Stomach smooth muscle (tissue), 2 donors: ENCODE measurements at regions not wholly inside any gene's neighbourhood (a gene's known extent, or its start where the extent isn't known, plus 50 kb on each side); places are given as distances from the start of the nearest gene placed in this dataset.

Experiments
- H3K27ac ChIP-seq: one replicate; pipeline ENCODE4 v1.7.0; 2013; ENCODE audit warnings: mild to moderate bottlenecking, low read length, inconsistent platforms
- H3K27me3 ChIP-seq, 2 donors: one replicate each; pipeline ENCODE4 v1.7.0; 2013; ENCODE audit warnings: low read length in 2 of 2; ENCODE audit not compliant: insufficient read depth in 2 of 2, control insufficient read depth in 1 of 2
- H3K36me3 ChIP-seq, 2 donors: one replicate each; pipeline ENCODE4 v1.7.0; 2013; ENCODE audit warnings: low read length in 2 of 2; ENCODE audit not compliant: control insufficient read depth in 2 of 2, insufficient read depth in 2 of 2
- H3K4me1 ChIP-seq: one replicate; pipeline ENCODE4 v1.7.0; 2013; ENCODE audit warnings: low read length; ENCODE audit not compliant: control insufficient read depth, insufficient read depth
- H3K4me3 ChIP-seq, 2 donors: one replicate each; pipeline ENCODE4 v1.7.0; 2013; ENCODE audit warnings: low read length in 2 of 2
- H3K9ac ChIP-seq, 2 donors: one replicate each; pipeline ENCODE4 v1.7.0; 2013; ENCODE audit warnings: low read length in 2 of 2, mild to moderate bottlenecking in 1 of 2
- H3K9me3 ChIP-seq, 2 donors: one replicate each; pipeline ENCODE4 v1.7.0; 2013; ENCODE audit warnings: low read length in 2 of 2; ENCODE audit not compliant: control insufficient read depth in 2 of 2
- donor health status: healthy.
- donor health status: Pancreatic carcinoma.

DNA sequence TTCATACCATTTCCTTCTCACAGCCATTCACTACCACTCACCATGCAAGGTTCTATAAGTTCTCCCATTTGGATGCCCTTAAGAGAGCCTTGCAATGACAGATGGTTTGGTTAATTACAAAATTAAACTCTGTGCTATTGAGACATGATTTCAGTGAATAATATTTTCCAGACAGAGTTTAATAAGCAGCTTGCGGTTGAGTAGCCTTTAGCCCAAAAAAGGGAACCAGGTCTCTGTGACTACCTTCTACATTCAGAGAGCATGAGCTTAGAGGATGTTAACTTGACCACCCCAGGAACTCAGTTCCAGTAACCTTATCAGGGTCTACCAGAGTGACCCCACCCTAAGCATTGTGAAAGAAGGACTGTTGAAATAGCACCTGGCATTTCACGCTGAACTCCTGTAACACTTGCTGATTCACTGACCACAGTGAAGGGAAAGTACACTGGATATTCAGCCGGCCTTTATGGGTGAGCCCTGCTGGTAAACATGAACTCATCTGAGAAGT lies 1173.1 kb upstream of the ZEB2 start:
- no peaks in the 10 kb centered on the region for H3K4me1 ChIP-seq
- H3K9ac ChIP-seq, result no peak overlapping the region
- H3K4me3 ChIP-seq, result no peak overlapping the region
- no peaks in the 10 kb centered on the region for H3K36me3 ChIP-seq
- H3K27ac ChIP-seq, result no peak overlapping the region
- H3K9me3 ChIP-seq, result no peaks in the 10 kb centered on the region
- H3K27me3 ChIP-seq, result no peaks in the 10 kb centered on the region

DNA sequence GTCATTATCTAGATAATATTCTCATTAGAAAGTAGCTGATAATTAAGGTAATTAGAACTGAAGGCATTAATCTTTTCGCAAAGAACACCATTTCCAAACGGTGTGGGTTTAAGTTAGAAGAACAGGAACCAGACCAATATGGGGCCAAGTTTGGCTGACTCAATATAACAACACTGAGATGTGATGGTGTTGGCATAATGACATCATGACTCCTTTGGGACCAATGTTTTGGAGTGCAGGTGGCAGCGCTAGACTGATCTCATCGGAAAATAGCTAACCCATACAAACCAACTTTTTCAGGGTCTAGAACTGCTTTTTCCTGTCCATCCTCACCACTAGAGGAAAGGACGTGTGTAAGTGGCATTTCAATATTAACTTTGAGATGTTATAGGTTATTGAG lies 1171.7 kb upstream of the ZEB2 start:
- Histone ChIP-seq H3K9me3 (no peaks in the 10 kb centered on the region), H3K4me3 (no peak overlapping the region), H3K27me3 (no peaks in the 10 kb centered on the region), H3K27ac (no peak overlapping the region), H3K4me1 (no peaks in the 10 kb centered on the region), H3K9ac (no peak overlapping the region), H3K36me3 (no peaks in the 10 kb centered on the region)

DNA sequence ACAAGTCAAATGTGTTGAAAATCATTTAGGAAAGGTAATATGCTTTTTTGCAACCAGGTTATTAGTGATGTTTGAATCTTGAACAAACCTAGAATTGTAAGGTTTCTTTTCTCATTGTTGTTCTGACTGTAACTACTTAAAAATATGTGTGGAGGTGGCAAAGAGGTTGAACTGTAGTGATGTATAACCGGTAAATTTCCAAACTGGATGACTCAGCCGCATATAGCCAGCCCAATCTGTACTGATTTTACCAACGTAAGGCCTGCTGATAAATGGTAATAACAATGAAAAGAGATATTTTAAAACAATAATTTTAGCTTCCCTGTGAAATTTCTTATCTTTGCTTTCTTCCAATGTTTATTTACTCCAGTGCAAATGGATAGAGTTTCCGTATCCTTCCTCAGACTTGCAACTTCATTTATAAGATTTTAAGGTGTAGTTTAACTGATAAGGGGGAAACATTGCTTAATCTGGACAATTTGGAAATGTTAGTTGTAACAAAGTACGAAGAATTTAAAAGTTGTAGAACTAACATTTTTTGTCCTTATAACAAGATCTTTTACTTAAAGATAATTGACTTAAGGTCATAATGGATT lies 1170.4 kb upstream of the ZEB2 start:
- no peaks in the 10 kb centered on the region for H3K36me3 ChIP-seq
- no peak overlapping the region for H3K27ac ChIP-seq
- H3K9ac ChIP-seq, result no peak overlapping the region
- H3K4me1 ChIP-seq, result no peaks in the 10 kb centered on the region
- no peaks in the 10 kb centered on the region for H3K9me3 ChIP-seq
- H3K27me3 ChIP-seq, result no peaks in the 10 kb centered on the region
- H3K4me3 ChIP-seq, result no peak overlapping the region

DNA sequence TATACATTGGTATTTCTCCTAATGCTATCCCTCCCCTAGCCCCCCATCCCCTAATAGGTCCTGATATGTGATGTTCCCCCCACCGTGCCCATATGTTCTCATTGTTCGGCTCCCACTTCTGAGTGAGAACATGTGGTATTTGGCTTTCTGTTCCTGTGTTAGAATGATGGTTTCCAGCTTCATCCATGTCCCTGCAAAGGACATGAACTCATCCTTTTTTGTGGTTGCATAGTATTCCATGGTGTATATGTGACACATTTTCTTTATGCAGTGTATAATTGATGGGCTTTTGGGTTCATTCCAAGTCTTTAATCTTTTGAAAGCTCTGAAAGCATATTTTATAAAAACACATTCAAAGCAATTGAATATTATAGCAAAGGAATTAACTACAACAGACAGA lies 1169.4 kb upstream of the ZEB2 start:
- Histone ChIP-seq H3K27me3 (no peaks in the 10 kb centered on the region), H3K27ac (no peak overlapping the region), H3K4me1 (no peaks in the 10 kb centered on the region), H3K4me3 (no peak overlapping the region), H3K9me3 (no peaks in the 10 kb centered on the region), H3K9ac (no peak overlapping the region), H3K36me3 (no peaks in the 10 kb centered on the region)

DNA sequence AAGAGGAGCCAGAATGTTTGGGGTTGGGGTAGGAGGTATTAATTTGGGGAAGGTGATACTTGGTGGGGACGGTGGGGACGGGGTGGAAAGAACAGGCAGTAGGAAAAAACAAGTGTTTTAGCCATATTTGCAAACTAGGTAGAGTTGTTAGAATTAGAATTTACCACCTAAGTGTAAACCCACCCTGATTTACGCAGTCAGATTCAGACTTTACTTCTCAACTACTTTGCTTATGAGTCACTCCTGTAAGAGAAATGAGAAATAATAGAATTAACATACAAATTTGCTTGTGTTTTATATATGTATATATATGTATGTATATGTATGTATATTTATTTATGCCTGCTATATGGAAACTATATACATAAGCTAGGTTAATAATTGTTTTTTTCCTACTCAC lies 1168.2 kb upstream of the ZEB2 start:
- Histone ChIP-seq H3K9me3 (no peaks in the 10 kb centered on the region), H3K4me3 (no peak overlapping the region), H3K36me3 (no peaks in the 10 kb centered on the region), H3K27me3 (no peaks in the 10 kb centered on the region), H3K4me1 (no peaks in the 10 kb centered on the region), H3K9ac (no peak overlapping the region), H3K27ac (no peak overlapping the region)

DNA sequence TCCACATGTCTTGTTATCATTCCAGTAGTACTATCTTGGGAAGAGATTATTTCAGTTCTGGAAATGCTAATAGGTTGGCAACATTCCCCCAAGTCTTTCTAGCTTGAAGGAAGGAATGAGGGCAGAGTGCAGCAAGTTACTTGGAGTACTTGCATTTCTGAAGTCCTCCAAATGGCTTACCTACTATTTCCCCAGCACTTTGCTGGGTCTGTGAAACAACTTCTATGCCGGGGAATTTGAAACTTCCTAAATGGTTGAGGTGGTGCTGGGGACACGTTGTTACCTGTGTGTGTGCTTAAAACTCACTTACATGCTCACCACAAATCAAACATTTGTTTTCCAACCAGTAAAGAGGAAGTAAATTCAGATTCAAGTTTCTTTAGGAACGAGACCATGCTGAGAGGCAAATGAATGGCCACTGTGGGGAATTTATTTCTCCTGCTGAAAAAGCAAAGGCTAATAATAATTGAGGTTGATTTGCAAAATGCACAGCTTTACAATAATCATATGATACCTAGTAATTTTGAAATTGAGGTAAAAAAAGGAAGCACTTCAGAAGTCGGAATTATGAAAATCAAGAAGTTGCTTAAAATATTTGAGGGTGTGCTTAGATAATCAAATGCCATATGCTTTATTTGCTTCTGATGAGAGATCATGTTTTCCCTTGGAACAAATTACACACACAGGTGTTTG lies 1167.7 kb upstream of the ZEB2 start:
- Histone ChIP-seq H3K9ac (no peak overlapping the region), H3K27me3 (no peaks in the 10 kb centered on the region), H3K4me1 (no peaks in the 10 kb centered on the region), H3K9me3 (no peaks in the 10 kb centered on the region), H3K36me3 (no peaks in the 10 kb centered on the region), H3K4me3 (no peak overlapping the region), H3K27ac (no peak overlapping the region)

DNA sequence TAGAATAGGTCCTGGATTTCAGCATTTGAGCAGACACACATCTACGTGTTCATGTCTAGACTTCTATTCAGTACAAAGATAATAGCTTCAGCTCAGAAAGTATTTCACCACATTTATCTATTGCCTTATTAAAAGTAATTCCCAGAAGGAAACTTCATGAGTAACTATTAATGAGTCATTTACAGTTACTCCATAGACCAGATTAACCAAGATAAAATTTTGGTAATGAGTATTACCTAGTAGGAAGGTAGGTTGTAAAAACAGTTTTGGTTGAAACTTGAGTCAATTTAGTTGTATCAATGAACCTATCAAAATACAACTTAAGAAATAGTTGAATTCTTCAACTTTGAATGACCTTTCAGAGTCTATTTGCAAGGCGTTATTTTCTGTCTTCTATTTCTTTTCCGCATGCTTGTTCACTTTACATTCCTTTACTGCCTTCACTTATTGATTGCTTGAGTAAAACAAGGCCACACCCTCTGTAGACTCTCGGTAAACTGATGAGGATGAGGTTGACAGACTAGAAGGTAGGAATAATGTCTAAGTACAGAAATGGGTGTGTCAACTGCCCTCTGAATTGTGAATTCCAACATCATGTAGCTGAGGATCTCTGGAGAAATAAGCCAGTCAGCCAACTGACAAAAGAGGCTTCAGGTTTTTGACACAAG lies 1165.6 kb upstream of the ZEB2 start:
- Histone ChIP-seq H3K27ac (no peak overlapping the region), H3K27me3 (no peaks in the 10 kb centered on the region), H3K36me3 (no peaks in the 10 kb centered on the region), H3K4me3 (no peak overlapping the region), H3K4me1 (no peaks in the 10 kb centered on the region), H3K9me3 (no peaks in the 10 kb centered on the region), H3K9ac (no peak overlapping the region)

DNA sequence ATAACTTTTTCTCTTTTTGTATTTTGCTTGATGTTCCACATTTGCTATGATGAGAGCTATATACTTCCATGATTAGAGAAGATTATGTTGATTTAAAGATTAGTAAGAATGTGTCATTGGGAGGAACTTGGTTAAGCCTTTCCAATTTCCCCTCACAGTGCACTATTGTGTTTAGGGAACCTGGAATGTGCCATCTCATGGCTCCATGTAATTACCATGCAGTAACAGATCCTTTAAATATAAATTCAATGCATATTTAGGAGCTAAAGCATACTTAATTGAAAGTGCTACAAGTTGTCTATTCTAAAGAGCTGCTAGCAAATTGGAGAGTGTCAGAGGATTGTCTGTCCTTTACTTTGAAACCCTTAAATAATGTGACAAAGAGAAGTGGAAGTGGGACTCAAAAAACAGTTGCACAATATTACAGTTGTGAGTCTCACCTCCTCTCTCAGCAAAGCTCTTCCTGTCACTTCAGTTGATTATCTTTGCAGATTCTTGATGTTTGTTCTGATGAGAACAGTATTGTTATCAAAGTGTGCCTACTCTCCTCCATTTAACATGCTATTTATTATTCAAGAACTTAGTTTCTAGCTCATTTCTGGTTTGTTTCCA lies 1162.7 kb upstream of the ZEB2 start:
- Histone ChIP-seq H3K4me1 (no peaks in the 10 kb centered on the region), H3K27ac (no peak overlapping the region)

DNA sequence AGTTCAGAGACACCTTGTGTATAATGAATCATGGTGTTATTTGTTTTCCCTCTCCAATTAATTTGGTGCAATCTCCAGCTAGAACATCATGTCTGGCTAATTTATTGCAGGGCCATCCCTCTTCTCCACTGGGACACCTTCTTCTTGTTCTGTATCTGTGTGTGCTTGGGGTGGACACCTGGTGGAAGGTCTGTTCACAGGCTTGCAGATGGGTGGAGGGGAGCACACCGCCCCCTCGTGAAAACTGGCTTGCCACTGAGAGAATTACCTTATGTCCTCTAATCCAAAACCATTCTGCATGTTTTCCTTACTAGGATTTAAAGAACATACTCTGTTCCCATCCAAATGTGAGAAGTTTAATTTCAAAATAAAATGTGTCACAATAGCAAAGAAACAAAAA lies 1160.4 kb upstream of the ZEB2 start:
- no peak overlapping the region for H3K27ac ChIP-seq

More for the DNA sequence above, 1162.7 kb upstream of the ZEB2 start:
- H3K4me3 ChIP-seq, result no peak overlapping the region
- H3K9ac ChIP-seq, result no peak overlapping the region
- no peaks in the 10 kb centered on the region for H3K27me3 ChIP-seq
- H3K9me3 ChIP-seq, result no peaks in the 10 kb centered on the region
- no peaks in the 10 kb centered on the region for H3K36me3 ChIP-seq

DNA sequence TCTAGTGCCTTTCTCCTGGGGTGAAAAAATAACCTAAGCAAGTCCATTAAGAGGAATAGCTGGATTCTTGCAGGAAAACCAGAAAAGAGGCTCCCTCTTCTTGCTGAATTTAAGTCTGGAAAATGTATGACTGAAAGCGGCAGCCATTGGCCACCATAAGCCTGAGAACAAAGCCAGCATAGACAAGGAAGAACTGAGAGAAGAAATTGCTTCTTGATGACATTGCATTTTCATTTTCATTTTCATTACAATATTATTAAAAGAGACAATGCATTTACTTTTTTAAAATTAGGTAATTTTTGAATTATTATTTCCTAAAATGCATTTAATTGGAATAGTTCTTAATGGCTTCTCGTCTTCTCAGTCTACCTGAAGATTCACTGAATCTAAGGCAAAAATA lies 1157.5 kb upstream of the ZEB2 start:
- Histone ChIP-seq H3K27ac (no peak overlapping the region), H3K36me3 (no peaks in the 10 kb centered on the region), H3K9ac (no peak overlapping the region), H3K4me3 (no peak overlapping the region), H3K4me1 (no peaks in the 10 kb centered on the region), H3K9me3 (no peaks in the 10 kb centered on the region), H3K27me3 (no peaks in the 10 kb centered on the region)

More for the DNA sequence above, 1160.4 kb upstream of the ZEB2 start:
- Histone ChIP-seq H3K4me3 (no peak overlapping the region), H3K9me3 (no peaks in the 10 kb centered on the region), H3K9ac (no peak overlapping the region), H3K36me3 (no peaks in the 10 kb centered on the region), H3K27me3 (no peaks in the 10 kb centered on the region), H3K4me1 (no peaks in the 10 kb centered on the region)
